ENCODE measurements at regions not wholly inside any gene's neighbourhood (a gene's known extent, or its start where the extent isn't known, plus 50 kb on each side); places are given as distances from the start of the nearest gene placed in this dataset.
A peak's percentile ranks its signal among the peaks of the same experiment; 100 is the strongest.
"Not testable (repeated sequence)": the region's sequence is repeated elsewhere in the genome, so short reads cannot be mapped to it uniquely, and the experiment has no call there.

- DNase-seq = no peak
Observed at GRCh38 chr5:100479079-100479688, 56.0 kb upstream of the FAM174A start.

- DNase-seq = no peak
Observed at GRCh38 chr5:100472091-100472490, 63.1 kb upstream of the FAM174A start.

- DNase-seq = no peak
Observed at GRCh38 chr5:100469767-100470166, 65.4 kb upstream of the FAM174A start.

- no peak for DNase-seq
Observed at GRCh38 chr5:100464418-100464817, 70.8 kb upstream of the FAM174A start.

GRCh38 chr5:100456615-100457014 lies 78.6 kb upstream of the FAM174A start:
- DNase-seq = no peak

- DNase-seq = no peak
Observed at GRCh38 chr5:100452126-100452525, 83.0 kb upstream of the FAM174A start.

GRCh38 chr5:100448111-100448528 lies 87.1 kb upstream of the FAM174A start:
- DNase-seq = no peak

GRCh38 chr5:100446879-100447430 lies 88.2 kb upstream of the FAM174A start:
- DNase-seq = peak; percentile 6

- no peak for DNase-seq
Observed at GRCh38 chr5:100444961-100445360, 90.2 kb upstream of the FAM174A start.

GRCh38 chr5:100434815-100435214 lies 100.4 kb upstream of the FAM174A start:
- no peak for DNase-seq

GRCh38 chr5:100432741-100433140 lies 102.4 kb upstream of the FAM174A start:
- no peak for DNase-seq

GRCh38 chr5:100430268-100431195 lies 104.6 kb upstream of the FAM174A start:
- no peak for DNase-seq

GRCh38 chr5:100424787-100425186 lies 110.4 kb upstream of the FAM174A start:
- DNase-seq = no peak

GRCh38 chr5:100424017-100424416 lies 111.2 kb upstream of the FAM174A start:
- no peak for DNase-seq

- DNase-seq = no peak
Observed at GRCh38 chr5:100423330-100423729, 111.8 kb upstream of the FAM174A start.

GRCh38 chr5:100421360-100421759 lies 113.8 kb upstream of the FAM174A start:
- no peak for DNase-seq

GRCh38 chr5:100418231-100418630 lies 116.9 kb upstream of the FAM174A start:
- no peak for DNase-seq

GRCh38 chr5:100409660-100410151 lies 125.5 kb upstream of the FAM174A start:
- DNase-seq = no peak

- no peak for DNase-seq
Observed at GRCh38 chr5:100407053-100407452, 128.1 kb upstream of the FAM174A start.

- DNase-seq = no peak
Observed at GRCh38 chr5:100406640-100407039, 128.5 kb upstream of the FAM174A start.

- DNase-seq = no peak
Observed at GRCh38 chr5:100402071-100402470, 133.1 kb upstream of the FAM174A start.

- DNase-seq = no peak
Observed at GRCh38 chr5:100401149-100401548, 134.0 kb upstream of the FAM174A start.

GRCh38 chr5:100398815-100399214 lies 136.4 kb upstream of the FAM174A start:
- not testable (repeated sequence) for DNase-seq

All from NCI-H2227 treated with DMSO at 0.1 percent for 48 hours (cell line).